ENCODE measurements at regions not wholly inside any gene's neighbourhood (a gene's known extent, or its start where the extent isn't known, plus 50 kb on each side); places are given as distances from the start of the nearest gene placed in this dataset.
A peak's percentile ranks its signal among the peaks of the same experiment; 100 is the strongest.

GRCh38 chr10:109780997-109781396 lies 142.3 kb downstream of the XPNPEP1 start:
- Histone ChIP-seq H3K4me1 (replicated peaks in 1 of 4; ENCODE audit: control insufficient read depth in 3 of 4, insufficient read depth in 4 of 4, low read length in 3 of 4) (peaks cover 5 to 20% (median 10%) of the 10 kb centered on the region in 4 experiments; a peak in 6 of 7 replicates), H3K27ac (ENCODE audit: low read depth, low read length) (no peak overlapping the region), H2BK15ac (ENCODE audit: low read length) (no peak overlapping the region), H3K4ac (replicated peaks; ENCODE audit: insufficient read length, low read depth, low read length) (no peak overlapping the region), H3K23me2 (ENCODE audit: low read depth, low read length) (no peaks in the 10 kb centered on the region), H3K18ac (ENCODE audit: extremely low read depth, low read length) (no peak overlapping the region), H3K4me3 (ENCODE audit: extremely low read depth in 1 of 4, insufficient read depth in 2 of 4, low read depth in 3 of 4, low read length in 4 of 4) (no peak overlapping the region), H3K9ac (replicated peaks in 1 of 4; ENCODE audit: extremely low read depth in 1 of 4, low read depth in 3 of 4, low read length in 3 of 4) (no peak overlapping the region), H3K36me3 (ENCODE audit: control insufficient read depth in 2 of 4, insufficient read depth in 4 of 4, low read length in 3 of 4) (no peaks in the 10 kb centered on the region), H4K20me1 (replicated peaks in 1 of 2; ENCODE audit: control insufficient read depth in 1 of 2, insufficient read depth in 2 of 2, low read length in 2 of 2) (no peaks in the 10 kb centered on the region), H4K8ac (ENCODE audit: extremely low read depth, insufficient read depth, low read length) (no peak overlapping the region), H2AK5ac (ENCODE audit: low read depth, low read length) (no peak overlapping the region), H3K9me3 (ENCODE audit: insufficient read depth in 2 of 2, low read depth in 1 of 2, low read length in 1 of 2) (no peaks in the 10 kb centered on the region), H3K79me2 (ENCODE audit: control insufficient read depth in 1 of 2, insufficient read depth in 2 of 2, low read length in 2 of 2) (no peaks in the 10 kb centered on the region), H2BK20ac (ENCODE audit: low read length) (no peak overlapping the region), H3K79me1 (ENCODE audit: low read depth, low read length) (no peaks in the 10 kb centered on the region), H4K5ac (ENCODE audit: insufficient read length, low read depth, low read length) (no peak overlapping the region), H3K14ac (ENCODE audit: insufficient read length) (no peak overlapping the region), H3K4me2 (ENCODE audit: insufficient read depth in 1 of 2, low read depth in 2 of 2, low read length in 2 of 2) (no peak overlapping the region), H2BK12ac (ENCODE audit: low read depth, low read length) (no peak overlapping the region), H4K91ac (replicated peaks; ENCODE audit: insufficient read length, low read length) (no peak overlapping the region), H2BK120ac (replicated peaks; ENCODE audit: low read depth, low read length) (no peak overlapping the region), H3K23ac (ENCODE audit: insufficient read length) (no peak overlapping the region), H3K27me3 (replicated peaks in 1 of 4; ENCODE audit: control insufficient read depth in 3 of 4, extremely low read depth in 1 of 4, insufficient read depth in 3 of 4, low read length in 3 of 4) (no peaks in the 10 kb centered on the region; a peak in 1 of 7 replicates), H2AFZ (ENCODE audit: low read length) (no peak overlapping the region), H2BK5ac (ENCODE audit: low read depth, low read length) (no peak overlapping the region), H3K56ac (replicated peaks; ENCODE audit: insufficient read length, low read depth, low read length) (no peak overlapping the region)
- FAIRE-seq (peak; percentile 52), DNase-seq (ENCODE audit: low read depth in 1 of 2, low spot score in 2 of 2) (no peak)
- TF ChIP-seq CREB1 (IDR thresholded peaks at IDR 0.05) (no peak), RAD21 (IDR thresholded peaks at IDR 0.05 in 1 of 2, conservative IDR thresholded peaks at IDR 0.05 in 1 of 2; ENCODE audit: low read depth in 2 of 2, low read length in 2 of 2) (peak; percentile 44 to 55; a peak in 3 of 4 replicates), E2F6 (IDR thresholded peaks at IDR 0.05) (no peak), RBBP5 (IDR thresholded peaks at IDR 0.05; ENCODE audit: borderline replicate concordance, low read depth, low read length) (no peak), CTCF (IDR thresholded peaks at IDR 0.05; ENCODE audit: control extremely low read depth in 1 of 3, insufficient read depth in 1 of 3, low read depth in 1 of 3, low read length in 3 of 3) (peak in 2 of 3 experiments; percentile 26 to 65; a peak in 3 of 4 replicates)
- ChIA-PET CTCF (ENCODE audit: partially characterized antibody) (interaction anchor here (1.0 to 3.6 kb wide), 6 partner anchors 7 to 135 kb away, joined by 3 to 30 read pairs (median 4); no protein-coding TSS in a partner anchor), POLR2A (ENCODE audit: partially characterized antibody) (no interaction called here)
